ENCODE measurements at regions not wholly inside any gene's neighbourhood (a gene's known extent, or its start where the extent isn't known, plus 50 kb on each side); places are given as distances from the start of the nearest gene placed in this dataset.

DNA sequence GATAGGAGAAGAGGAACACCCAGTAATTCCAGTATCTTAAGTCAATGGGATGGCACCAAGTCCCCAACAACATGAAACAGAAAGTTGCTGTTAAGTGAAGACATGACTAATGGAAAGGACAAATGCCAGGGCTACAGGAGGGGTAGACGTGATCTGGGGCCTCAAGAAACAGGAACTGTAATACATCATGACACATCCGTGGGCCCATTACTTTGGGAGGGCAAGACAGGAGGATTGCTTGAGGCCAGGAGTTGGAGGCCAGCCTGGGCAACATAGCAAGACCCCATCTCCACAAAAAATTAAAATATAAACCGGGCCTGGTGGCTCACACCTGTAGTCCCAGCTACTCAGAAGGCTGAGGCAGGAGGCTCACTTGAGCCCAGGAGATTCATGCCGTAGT is 408.6 kb upstream of the PRKCQ start:
- no peaks in the 10 kb centered on the region for H3K79me2 ChIP-seq (ENCODE audit: low read length)
- no peak overlapping the region for H3K4me3 ChIP-seq (ENCODE audit: low read length)
- H3K9ac ChIP-seq (ENCODE audit: low read length): no peak overlapping the region
- CTCF ChIA-PET: no interaction called here
- no TSS peak for BruUV-seq (replicated peaks)
- no peaks in the 10 kb centered on the region for H3K9me2 ChIP-seq (replicated peaks; ENCODE audit: low read length)
- H3K27ac ChIP-seq (ENCODE audit: low read length): no peak overlapping the region
- no peak overlapping the region for H3K4me2 ChIP-seq (ENCODE audit: low read length)
- POLR2A ChIA-PET (ENCODE audit: unreplicated experiment): no interaction called here
- H3K36me3 ChIP-seq (ENCODE audit: low read depth, low read length): no peaks in the 10 kb centered on the region
- ATAC-seq (no peak), DNase-seq (no peak)
- TF ChIP-seq CTCF (conservative IDR thresholded peaks at IDR 0.05; ENCODE audit: low read depth, low read length): no peak
- TF ChIP-seq EZH2 (IDR thresholded peaks at IDR 0.05; ENCODE audit: low read length, unreplicated experiment): no peak
- no peak for TF ChIP-seq EZH2phosphoT487 (IDR thresholded peaks at IDR 0.05; ENCODE audit: borderline replicate concordance, low read length)
- H4K20me1 ChIP-seq (ENCODE audit: low read length): no peaks in the 10 kb centered on the region
- no peaks in the 10 kb centered on the region for H3K9me3 ChIP-seq (ENCODE audit: low read length)
- H3F3A ChIP-seq (ENCODE audit: low read length, unreplicated experiment): no peaks in the 10 kb centered on the region
- no peak overlapping the region for H2AFZ ChIP-seq (ENCODE audit: low read length)
- intact Hi-C loops (cut with micrococcal nuclease): no loop called here
- no peaks in the 10 kb centered on the region for H3K4me1 ChIP-seq (ENCODE audit: insufficient read depth, low read length)
- H3K27me3 ChIP-seq (ENCODE audit: low read length): no peaks in the 10 kb centered on the region

DNA sequence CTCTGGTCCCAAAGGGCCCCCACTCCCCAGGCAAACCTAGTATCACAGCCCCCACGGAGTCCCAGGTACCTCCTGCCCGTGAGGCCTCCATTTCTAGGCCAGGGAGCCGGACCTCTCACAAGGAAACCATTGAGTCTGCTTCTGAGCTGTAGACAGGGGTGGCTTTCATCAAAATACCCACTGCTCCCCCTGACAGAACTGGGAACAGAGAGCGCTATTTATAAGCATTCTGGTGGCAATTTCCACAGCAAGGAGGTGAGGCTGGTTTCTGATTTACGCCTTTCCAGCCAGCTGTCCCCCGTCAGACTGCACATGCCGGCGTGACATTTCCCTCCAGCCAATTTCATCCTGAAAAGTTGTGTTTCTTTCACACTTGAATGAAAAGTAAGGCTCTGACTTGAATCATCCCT is 407.5 kb upstream of the PRKCQ start:
- ATAC-seq (no peak), DNase-seq (no peak)
- ChIA-PET CTCF (no interaction called here), POLR2A (ENCODE audit: unreplicated experiment) (no interaction called here)
- H3F3A ChIP-seq (ENCODE audit: low read length, unreplicated experiment): no peaks in the 10 kb centered on the region
- H3K9me2 ChIP-seq (replicated peaks; ENCODE audit: low read length): no peaks in the 10 kb centered on the region
- no peaks in the 10 kb centered on the region for H4K20me1 ChIP-seq (ENCODE audit: low read length)
- H3K4me2 ChIP-seq (ENCODE audit: low read length): no peak overlapping the region
- H3K4me1 ChIP-seq (ENCODE audit: insufficient read depth, low read length): no peaks in the 10 kb centered on the region
- no TSS peak for BruUV-seq (replicated peaks)
- no peak overlapping the region for H3K4me3 ChIP-seq (ENCODE audit: low read length)
- no peak overlapping the region for H3K27ac ChIP-seq (ENCODE audit: low read length)
- H3K27me3 ChIP-seq (ENCODE audit: low read length): no peaks in the 10 kb centered on the region
- H3K36me3 ChIP-seq (ENCODE audit: low read depth, low read length): no peaks in the 10 kb centered on the region
- no peaks in the 10 kb centered on the region for H3K9me3 ChIP-seq (ENCODE audit: low read length)
- H2AFZ ChIP-seq (ENCODE audit: low read length): no peak overlapping the region
- no peak overlapping the region for H3K9ac ChIP-seq (ENCODE audit: low read length)
- no peaks in the 10 kb centered on the region for H3K79me2 ChIP-seq (ENCODE audit: low read length)
- TF ChIP-seq EZH2phosphoT487 (IDR thresholded peaks at IDR 0.05; ENCODE audit: borderline replicate concordance, low read length) (no peak), CTCF (conservative IDR thresholded peaks at IDR 0.05; ENCODE audit: low read depth, low read length) (no peak), EZH2 (IDR thresholded peaks at IDR 0.05; ENCODE audit: low read length, unreplicated experiment) (no peak)
- intact Hi-C loops (cut with micrococcal nuclease): no loop called here

GRCh38 chr10:6986927-6987326 is 406.9 kb upstream of the PRKCQ start:
- H3K27ac ChIP-seq (ENCODE audit: low read length): no peak overlapping the region

More at GRCh38 chr10:6986927-6987326, 406.9 kb upstream of the PRKCQ start:
- Histone ChIP-seq H3F3A (ENCODE audit: low read length, unreplicated experiment) (no peaks in the 10 kb centered on the region), H3K27me3 (ENCODE audit: low read length) (no peaks in the 10 kb centered on the region), H3K4me1 (ENCODE audit: insufficient read depth, low read length) (no peaks in the 10 kb centered on the region), H3K9me3 (ENCODE audit: low read length) (no peaks in the 10 kb centered on the region), H3K9ac (ENCODE audit: low read length) (no peak overlapping the region), H4K20me1 (ENCODE audit: low read length) (no peaks in the 10 kb centered on the region), H3K4me2 (ENCODE audit: low read length) (no peak overlapping the region), H3K36me3 (ENCODE audit: low read depth, low read length) (no peaks in the 10 kb centered on the region), H3K9me2 (replicated peaks; ENCODE audit: low read length) (no peaks in the 10 kb centered on the region), H3K4me3 (ENCODE audit: low read length) (no peak overlapping the region), H2AFZ (ENCODE audit: low read length) (no peak overlapping the region), H3K79me2 (ENCODE audit: low read length) (no peaks in the 10 kb centered on the region)
- intact Hi-C loops (cut with micrococcal nuclease): no loop called here
- no TSS peak for BruUV-seq (replicated peaks)
- POLR2A ChIA-PET (ENCODE audit: unreplicated experiment): no interaction called here
- CTCF ChIA-PET: no interaction called here
- ATAC-seq (no peak), DNase-seq (no peak)
- TF ChIP-seq EZH2phosphoT487 (IDR thresholded peaks at IDR 0.05; ENCODE audit: borderline replicate concordance, low read length) (no peak), EZH2 (IDR thresholded peaks at IDR 0.05; ENCODE audit: low read length, unreplicated experiment) (no peak), CTCF (conservative IDR thresholded peaks at IDR 0.05; ENCODE audit: low read depth, low read length) (no peak)
